ENCODE measurements at regions not wholly inside any gene's neighbourhood (a gene's known extent, or its start where the extent isn't known, plus 50 kb on each side); places are given as distances from the start of the nearest gene placed in this dataset.

DNA sequence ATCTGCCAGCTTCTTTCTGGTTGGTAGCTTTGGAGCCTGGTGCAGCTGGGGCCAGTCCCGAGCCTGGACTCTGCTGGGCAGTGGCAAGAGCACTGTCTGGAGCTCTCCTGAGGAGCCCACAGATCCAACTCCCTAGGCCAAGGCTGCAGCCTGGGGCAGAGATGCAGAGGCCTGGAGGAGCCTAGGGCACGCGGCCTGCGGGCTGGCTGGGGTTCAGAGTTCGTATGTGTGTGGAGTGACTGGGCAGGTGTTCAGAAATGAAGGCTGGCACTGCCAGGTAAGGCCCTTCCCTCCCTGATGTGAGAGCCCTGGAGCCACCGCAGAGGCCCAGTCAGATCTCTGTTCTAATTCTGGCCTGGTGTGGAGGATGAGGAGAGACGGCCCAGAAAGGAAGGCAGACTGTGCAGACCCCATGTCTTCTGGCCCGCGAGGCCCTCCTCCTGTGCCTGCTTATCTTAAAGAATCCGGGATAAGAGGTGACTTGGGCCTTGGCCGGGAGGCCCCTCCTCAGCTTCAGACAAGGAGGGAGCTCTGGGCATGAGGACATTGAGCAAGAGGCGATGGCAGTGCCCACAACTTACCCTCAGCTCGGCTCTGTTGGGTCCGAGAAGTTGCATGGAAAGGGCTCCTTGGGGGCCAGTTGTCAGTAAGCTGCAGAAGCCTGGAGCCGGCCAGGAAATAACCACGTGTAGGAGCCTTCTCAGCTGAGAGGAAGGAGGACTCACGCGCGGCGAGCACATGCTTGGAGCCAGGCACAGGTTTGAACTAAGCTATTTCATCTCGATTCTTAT lies 62.2 kb upstream of the B3GAT1 start:
- DNase-seq (ENCODE audit: low spot score) = no peak

DNA sequence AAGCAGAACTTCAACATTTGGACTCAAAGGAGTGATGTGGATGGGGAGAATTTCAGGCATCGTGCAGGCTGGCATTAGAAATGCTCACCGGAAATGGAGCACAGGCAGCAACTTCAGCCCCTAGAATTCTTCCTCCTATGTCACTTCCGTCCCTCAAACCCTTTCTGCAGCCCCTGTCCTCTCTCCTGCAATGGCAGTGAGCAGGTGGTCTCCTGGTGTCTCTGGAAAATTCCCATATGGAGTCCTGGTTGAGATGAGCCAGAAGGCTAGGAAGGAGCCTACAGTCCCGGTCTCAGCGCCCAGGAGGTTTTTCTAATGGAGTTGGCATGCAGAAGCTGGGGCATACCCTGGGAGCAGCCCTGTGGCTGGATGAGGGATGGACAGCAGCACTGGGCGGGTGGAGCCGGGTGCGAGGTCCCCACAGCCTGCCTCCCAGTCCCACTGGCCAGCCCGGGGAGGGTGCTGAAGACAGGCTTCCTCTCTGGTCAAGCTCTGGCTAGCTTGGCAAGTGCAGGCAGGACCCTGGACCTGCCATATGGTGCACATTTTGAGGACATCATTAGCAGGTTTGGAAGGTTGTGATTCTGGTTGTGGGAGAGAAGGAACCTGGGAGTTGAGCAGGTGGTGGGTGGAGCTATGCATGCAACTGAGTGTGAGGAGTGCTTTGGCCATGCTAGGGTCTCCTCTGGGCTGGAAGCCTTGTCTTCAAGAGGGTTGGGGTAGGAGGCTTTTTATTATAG lies 59.8 kb upstream of the B3GAT1 start:
- DNase-seq (ENCODE audit: low spot score) = no peak

DNA sequence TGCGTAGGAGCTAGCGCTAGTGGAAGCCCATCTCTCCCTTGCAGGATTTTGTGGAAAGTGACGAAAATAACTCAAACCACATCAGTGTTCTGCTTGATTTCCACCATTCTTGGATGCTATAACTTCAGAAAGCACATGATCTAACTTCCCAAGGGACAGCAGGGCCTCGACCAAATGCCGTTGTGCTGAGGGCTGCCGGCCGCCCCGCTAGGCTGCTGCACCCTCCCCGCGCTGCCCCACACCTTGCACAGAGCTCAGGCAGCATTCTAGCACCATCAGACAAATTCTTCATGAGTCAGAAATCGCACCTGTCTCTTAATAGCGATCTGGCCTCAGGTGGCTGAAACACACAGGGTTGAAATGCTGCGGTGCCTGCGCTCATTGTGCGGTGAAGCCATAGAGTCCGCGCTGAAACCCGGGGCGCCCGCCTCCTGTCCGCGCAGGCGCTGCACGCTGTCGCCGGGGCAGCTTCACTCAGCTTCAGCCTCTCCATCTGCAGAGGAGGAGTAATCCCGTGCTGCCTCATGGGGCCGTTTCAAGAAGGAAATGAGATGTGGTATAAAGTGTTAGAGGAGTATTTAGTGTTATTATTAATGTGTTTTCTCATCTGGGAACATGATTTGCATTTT lies 59.2 kb upstream of the B3GAT1 start:
- no peak for DNase-seq (ENCODE audit: low spot score)

DNA sequence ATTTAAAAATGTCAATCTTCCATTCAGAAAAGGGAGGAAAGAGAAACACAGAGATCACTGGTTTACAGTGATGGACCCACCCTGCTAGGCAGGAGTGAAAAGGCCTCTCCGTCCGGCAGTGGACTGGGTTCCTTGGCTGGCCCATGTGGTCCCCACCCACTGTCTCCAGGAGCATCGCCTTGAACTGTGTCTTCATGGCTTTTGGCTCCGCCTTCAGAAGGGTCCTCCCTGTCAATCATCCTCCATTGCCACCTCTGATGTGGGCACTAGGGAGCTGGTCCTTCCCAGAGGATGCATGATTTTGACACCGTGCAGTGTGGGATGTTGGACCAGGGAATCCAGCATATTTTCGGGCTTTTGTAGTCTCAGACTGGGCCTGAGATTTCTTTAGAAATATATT lies 58.2 kb upstream of the B3GAT1 start:
- no peak for DNase-seq (ENCODE audit: low spot score)

DNA sequence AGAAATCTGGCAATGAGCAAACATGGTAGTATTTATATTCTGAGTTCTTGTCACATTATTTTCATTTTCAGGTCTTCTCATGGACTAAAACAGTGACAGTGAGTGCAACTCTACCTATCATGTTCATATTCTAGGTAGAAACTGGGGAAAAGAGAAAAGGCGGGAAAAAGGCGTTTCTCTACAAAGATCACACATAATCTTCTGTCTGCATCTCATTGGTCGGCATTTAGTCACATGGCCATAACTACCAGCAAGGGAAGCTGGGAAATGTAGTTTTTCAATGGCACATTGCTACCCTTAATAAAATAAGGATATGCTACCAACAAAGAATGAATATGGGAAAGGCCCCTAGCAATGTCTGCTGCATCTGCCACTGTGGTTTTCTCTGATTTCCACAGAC lies 57.6 kb upstream of the B3GAT1 start:
- DNase-seq (ENCODE audit: low spot score) = no peak

DNA sequence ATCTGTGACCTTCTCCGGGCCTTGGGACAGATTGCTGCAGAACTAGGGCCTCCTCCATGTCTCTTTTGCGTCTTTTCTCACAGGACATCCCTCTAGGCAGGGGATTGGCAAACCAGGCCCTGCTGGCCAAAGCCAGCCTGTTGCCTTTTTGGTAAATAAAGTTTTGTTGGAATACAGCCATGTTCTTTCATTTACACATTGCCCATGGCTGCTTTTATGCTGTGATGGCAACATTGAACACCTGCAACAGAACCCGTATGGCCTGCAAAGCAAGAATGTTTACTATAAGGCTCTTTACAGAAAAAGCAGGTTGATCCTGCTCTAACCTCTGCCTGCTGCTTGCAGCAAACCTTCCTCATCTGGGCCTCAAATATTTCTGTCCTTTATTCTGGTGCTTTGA lies 56.8 kb upstream of the B3GAT1 start:
- no peak for DNase-seq (ENCODE audit: low spot score)

DNA sequence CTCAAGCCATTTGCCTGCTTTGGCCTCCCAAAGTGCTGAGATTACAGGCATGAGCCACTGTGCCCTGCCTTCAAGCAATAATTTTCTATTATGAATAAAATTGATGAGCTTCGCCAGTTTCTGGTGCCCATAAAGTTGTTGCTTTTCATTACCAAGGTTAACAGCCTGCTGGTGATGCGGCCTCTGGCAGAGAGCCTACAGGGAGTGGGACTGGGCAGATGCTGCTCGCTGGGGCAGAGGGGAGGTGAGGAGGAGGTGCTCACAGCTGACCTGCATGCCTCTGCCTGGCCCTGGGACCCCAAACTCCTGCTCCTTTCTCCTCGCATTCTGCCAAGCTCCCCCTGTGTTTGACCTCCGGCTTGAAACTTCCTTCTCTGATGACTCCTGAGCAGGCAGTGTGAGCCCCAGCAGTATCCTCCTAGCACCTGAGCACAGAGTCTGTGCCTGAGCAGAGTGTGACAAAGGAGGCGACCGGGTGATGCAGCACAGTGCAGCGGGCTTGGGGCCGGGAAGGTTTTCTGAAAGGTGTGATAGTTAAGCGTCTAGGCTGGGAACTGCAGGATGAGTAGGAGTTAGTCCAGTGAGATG lies 56.1 kb upstream of the B3GAT1 start:
- DNase-seq (ENCODE audit: low spot score) = no peak

DNA sequence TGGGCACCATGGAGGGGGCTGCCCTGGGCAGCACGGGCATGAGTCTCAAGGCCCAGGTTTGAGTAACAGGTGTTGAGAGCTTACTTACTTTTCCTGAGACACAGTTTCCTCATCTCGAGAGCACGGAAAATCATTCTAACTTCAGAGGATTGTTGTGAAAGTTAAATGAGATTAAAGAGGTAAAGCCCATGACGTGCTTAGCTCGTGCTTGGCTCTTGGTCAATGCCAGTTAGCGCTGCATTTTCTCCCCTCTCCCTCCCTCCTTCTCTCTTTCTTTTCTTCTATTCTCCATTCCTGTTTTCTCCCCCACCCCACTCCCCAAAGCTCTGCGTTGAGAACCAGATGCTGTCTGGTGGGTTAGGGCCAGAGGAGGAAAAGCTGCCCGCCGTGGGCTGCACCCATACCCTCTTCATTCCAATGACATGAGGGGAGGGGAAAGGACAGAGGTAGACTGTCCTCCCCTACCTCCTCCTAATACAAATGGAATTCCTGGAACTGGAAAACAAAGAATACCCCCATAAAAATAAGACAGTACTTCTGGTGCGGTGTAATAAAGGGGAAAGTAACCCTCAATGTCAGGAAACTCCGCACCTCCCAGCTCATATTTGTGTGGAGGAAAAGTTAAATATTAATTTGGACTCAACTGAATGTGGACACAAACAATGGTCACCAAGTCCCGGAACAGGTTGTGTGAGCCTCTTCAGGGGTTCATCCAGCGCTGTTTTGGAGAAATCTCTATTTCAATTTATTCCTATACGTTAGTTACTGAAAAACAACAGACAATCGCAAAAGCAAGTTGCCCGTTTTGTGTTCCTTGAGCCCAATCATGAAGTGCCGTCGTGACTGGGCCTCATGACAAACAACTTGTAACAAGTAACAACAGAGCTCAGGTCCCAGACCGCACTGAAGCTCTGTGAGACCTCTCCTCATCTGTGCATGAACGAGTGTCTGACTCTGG lies 54.8 kb upstream of the B3GAT1 start:
- DNase-seq (ENCODE audit: low spot score) = no peak

DNA sequence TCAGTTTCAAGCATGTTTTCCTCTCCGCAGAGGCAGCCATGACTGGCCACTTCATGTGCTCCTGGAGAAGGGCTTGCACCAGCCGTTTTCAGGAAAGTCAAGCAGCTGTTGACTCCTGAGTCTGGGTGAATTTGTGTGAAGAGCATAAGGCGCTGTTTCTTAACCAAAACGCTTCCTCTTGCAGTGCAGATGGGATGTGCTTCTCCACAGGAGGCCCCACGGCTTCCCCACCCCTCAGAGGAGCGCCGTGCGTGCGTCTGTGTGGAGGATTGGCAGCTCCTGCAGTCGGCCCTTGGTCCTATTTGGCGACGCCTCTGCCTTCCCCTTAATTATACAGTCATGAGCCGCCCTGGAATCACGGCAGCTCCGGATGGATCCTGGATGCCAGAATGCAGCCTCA lies 54.1 kb upstream of the B3GAT1 start:
- peak; percentile 41 for DNase-seq (ENCODE audit: low spot score)

DNA sequence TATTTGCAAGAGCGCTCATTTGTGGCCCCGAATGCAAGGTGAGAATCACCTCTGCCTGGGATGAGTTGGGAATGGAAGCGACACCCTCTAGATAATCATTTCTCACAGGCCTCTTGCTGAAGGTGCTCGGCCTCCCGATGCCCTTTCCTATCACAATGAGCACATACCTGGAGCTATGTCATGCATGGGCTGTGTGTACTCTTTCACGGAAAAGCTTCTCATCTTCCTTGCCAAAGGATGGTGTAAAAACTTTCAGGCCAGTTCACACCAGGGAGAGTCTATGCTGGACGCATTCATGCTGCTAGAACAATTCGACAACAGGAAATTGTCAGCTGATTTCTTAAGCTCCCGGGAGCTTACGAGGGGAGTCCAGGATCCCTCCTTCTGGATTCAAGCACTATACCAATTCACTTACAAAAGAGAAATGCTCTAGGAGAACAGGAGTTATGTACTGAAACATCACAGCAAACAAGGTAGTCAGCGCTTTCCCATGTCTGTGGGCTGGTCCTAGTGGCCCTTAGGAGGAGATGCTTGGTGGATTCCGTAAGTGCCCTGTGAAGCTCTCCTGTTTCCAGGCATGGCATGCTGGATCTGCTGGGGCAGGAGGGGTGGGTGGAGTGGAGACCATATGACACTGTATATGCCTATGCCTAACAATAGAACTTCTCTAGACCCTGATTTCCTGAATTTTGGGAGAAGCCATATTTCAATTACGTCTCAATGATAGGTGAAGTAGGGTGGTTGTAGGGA lies 53.1 kb upstream of the B3GAT1 start:
- no peak for DNase-seq (ENCODE audit: low spot score)

DNA sequence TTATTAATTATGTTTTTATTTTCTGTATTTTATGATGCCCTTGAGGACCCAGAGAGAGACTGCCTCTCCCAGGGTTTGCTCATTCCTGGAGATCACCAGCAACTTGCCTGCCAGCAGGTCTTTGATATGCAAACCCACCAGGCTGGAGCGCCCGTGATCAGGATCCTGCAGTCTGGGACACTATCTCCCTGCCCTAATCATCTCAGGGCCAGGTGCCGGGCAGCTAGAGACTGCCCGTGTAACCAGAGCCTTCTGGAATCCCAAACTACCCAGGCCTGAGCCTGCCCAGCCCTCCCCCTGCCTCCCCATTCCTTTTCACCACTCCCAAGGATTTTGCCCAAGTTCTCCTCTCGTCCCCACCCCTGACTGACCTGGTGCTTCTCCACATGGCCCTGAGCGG lies 52.2 kb upstream of the B3GAT1 start:
- no peak for DNase-seq (ENCODE audit: low spot score)

DNA sequence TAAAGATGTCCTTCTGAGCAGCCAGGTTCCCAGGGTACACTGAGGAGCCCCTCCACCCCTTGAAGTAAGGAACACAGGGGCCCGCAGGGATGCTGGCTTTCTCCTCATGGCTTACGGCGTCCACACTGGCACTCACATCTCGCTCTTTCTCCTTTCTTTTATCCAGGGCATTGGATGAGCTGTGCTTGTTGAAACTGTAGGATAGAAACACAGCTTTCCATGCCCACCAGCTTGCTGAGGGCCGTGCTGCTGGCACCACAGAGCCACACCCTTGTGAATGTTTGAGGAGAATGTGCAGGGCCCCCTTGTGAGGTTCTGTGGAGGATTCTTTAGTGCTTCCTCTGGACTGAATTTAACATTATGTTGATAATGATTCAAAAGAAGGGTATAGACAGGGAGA lies 51.7 kb upstream of the B3GAT1 start:
- no peak for DNase-seq (ENCODE audit: low spot score)

Measured in iPS-NIHi11 (cell line).